Nephron progenitor cell (in vitro differentiated cells): ENCODE measurements at regions not wholly inside any gene's neighbourhood (a gene's known extent, or its start where the extent isn't known, plus 50 kb on each side); places are given as distances from the start of the nearest gene placed in this dataset.

Experiments
- DNase-seq: peaks from one replicate; pipeline ENCODE4 v3.0.0; 2021
- H3K27ac Mint-ChIP-seq: 2 replicates; pipeline ENCODE4 v1.8.0; 2021; ENCODE audit warnings: mild to moderate bottlenecking, moderate library complexity, mixed read lengths
- H3K27me3 Mint-ChIP-seq: 2 replicates; pipeline ENCODE4 v1.8.0; 2021; ENCODE audit warnings: mild to moderate bottlenecking, low read depth, mixed read lengths; ENCODE audit not compliant: poor library complexity
- H3K36me3 Mint-ChIP-seq: 2 replicates; pipeline ENCODE4 v1.8.0; 2021; ENCODE audit warnings: low read depth, mixed read lengths
- H3K4me1 Mint-ChIP-seq: 2 replicates; pipeline ENCODE4 v1.8.0; 2021; ENCODE audit warnings: mixed read lengths
- H3K4me3 Mint-ChIP-seq: 2 replicates; pipeline ENCODE4 v1.8.0; 2021; ENCODE audit warnings: mild to moderate bottlenecking, moderate library complexity, mixed read lengths
- H3K9me3 Mint-ChIP-seq: 2 replicates; pipeline ENCODE4 v1.8.0; 2021; ENCODE audit warnings: mild to moderate bottlenecking, moderate library complexity, mixed read lengths
- TF ChIP-seq, protein P1 (sequence below): fragments of 200-600 bp; sonication (generic); IDR thresholded peaks from 2 replicates; pipeline ENCODE4 v1.5.0; 2021; ENCODE audit warnings: antibody characterized with exemption

GRCh38 chr15:70528270-70528706 is 235.1 kb downstream of the UACA start:
- peaks cover 35% of the 10 kb centered on the region for H3K27me3 Mint-ChIP-seq
- H3K27ac Mint-ChIP-seq, result no peak overlapping the region
- H3K4me1 Mint-ChIP-seq, result peaks cover 51% of the 10 kb centered on the region

DNA sequence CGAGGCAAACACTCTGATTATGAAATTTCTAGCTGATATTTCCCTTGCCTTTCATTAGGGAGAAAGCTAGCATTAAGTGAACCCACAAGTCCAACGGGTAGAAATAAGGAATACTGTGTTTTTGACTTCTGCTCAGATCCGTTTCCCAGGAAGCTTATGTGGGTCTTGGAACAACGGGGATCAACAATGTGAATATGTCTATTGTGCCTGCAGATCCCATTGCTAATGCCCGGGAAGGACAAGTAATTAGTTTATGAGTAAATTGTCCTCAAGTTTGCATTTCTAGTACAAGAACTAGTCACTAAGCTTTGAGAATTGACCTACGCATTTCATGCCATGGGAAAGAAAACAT is 236.4 kb downstream of the UACA start:
- no peak overlapping the region for H3K4me3 Mint-ChIP-seq
- peaks cover 55% of the 10 kb centered on the region for H3K4me1 Mint-ChIP-seq
- no peaks in the 10 kb centered on the region for H3K36me3 Mint-ChIP-seq

More at GRCh38 chr15:70528270-70528706, 235.1 kb downstream of the UACA start:
- Mint-ChIP-seq H3K9me3 (peaks cover 3% of the 10 kb centered on the region), H3K36me3 (no peaks in the 10 kb centered on the region), H3K4me3 (peak overlapping the region; percentile 8)
- TF ChIP-seq, protein P1, sequence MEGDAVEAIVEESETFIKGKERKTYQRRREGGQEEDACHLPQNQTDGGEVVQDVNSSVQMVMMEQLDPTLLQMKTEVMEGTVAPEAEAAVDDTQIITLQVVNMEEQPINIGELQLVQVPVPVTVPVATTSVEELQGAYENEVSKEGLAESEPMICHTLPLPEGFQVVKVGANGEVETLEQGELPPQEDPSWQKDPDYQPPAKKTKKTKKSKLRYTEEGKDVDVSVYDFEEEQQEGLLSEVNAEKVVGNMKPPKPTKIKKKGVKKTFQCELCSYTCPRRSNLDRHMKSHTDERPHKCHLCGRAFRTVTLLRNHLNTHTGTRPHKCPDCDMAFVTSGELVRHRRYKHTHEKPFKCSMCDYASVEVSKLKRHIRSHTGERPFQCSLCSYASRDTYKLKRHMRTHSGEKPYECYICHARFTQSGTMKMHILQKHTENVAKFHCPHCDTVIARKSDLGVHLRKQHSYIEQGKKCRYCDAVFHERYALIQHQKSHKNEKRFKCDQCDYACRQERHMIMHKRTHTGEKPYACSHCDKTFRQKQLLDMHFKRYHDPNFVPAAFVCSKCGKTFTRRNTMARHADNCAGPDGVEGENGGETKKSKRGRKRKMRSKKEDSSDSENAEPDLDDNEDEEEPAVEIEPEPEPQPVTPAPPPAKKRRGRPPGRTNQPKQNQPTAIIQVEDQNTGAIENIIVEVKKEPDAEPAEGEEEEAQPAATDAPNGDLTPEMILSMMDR, result no peak
- no peak for DNase-seq

DNA sequence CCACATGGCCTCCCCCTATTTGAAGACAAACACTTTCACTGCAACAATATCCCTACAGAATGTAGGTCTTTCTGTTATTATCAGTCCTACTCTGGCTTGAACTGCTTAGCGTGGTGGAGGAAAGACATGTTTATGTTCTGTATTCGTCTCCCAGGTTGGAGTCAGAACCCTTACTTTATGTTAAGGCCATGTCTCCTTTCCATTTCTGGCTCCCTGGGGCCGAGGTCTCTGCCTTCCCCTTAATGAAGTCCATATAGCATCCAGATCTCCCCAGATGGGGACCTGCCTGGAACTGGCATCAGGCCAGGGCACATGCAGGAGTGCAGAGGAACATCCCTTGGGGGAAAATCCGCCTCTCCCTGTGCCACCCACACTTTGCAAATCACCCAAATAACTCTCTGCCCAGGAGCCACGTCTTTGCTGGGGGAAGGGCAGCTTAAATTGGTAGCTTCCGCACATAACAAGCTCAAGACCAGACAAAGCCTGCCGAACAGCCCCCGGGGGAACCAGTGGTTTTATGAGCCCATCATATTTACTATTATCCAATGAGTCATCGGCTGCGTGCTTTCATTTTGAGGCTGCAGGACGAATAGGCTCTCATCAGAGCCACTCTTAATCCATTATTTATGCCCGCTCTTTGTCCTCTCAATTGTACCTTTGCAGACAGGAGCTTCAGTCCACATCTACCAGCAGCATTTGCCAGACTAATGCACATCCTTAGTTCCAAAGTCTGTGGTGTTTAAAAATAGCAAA is 237.0 kb downstream of the UACA start:
- H3K36me3 Mint-ChIP-seq, result no peaks in the 10 kb centered on the region
- DNase-seq, result no peak
- H3K27ac Mint-ChIP-seq, result no peak overlapping the region
- H3K4me3 Mint-ChIP-seq, result no peak overlapping the region
- TF ChIP-seq, protein P1, result no peak
- H3K27me3 Mint-ChIP-seq, result peaks cover 21% of the 10 kb centered on the region
- peaks cover 3% of the 10 kb centered on the region for H3K9me3 Mint-ChIP-seq
- H3K4me1 Mint-ChIP-seq, result peaks cover 58% of the 10 kb centered on the region

More for the DNA sequence above, 236.4 kb downstream of the UACA start:
- no peak for DNase-seq
- TF ChIP-seq, protein P1, result no peak
- Mint-ChIP-seq H3K27ac (no peak overlapping the region), H3K9me3 (peaks cover 3% of the 10 kb centered on the region), H3K27me3 (peaks cover 23% of the 10 kb centered on the region)

DNA sequence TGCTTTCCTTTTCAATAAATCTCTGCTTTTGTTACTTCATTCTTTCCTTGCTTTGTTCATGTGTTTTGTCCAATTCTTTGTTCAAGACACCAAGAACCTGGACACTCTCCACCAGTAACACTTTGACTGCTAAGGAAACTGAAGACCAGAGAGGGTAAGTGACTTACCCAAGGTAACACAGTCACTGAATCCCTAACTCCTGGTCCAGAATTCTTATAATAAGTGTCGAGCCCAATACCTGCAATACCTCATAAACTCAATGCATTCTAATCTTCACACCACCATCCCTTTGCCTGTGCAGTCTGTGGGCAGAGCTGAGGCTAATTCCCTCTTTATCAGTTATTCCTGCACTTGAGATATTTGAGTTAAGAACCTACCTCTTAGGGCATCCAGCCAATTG is 237.8 kb downstream of the UACA start:
- peaks cover 3% of the 10 kb centered on the region for H3K9me3 Mint-ChIP-seq
- peaks cover 59% of the 10 kb centered on the region for H3K4me1 Mint-ChIP-seq
- H3K27me3 Mint-ChIP-seq, result peaks cover 24% of the 10 kb centered on the region
- TF ChIP-seq, protein P1, result no peak
- no peak overlapping the region for H3K27ac Mint-ChIP-seq
- H3K4me3 Mint-ChIP-seq, result no peak overlapping the region
- no peaks in the 10 kb centered on the region for H3K36me3 Mint-ChIP-seq
- DNase-seq, result no peak

DNA sequence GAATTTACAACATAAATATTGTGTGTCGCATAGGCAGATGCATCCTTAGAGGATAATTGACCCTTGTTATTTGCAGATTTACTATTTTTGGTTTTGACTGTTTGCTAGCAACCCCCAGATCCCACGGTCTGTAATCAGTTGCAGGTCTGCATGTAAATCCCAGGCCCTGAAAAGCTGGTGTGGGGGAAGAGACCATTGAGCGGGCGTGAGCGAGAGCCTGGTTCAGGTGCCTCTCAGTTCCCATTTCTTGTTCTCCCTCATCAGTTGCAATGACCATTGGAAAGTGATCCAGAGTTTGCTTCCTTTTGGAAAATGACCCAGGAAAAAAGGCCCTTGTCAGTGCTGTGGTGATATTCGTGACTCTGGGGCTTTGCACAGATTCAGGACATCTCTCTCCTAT is 238.9 kb downstream of the UACA start:
- Mint-ChIP-seq H3K27ac (no peak overlapping the region), H3K4me1 (peaks cover 59% of the 10 kb centered on the region), H3K9me3 (peaks cover 3% of the 10 kb centered on the region), H3K4me3 (no peak overlapping the region), H3K27me3 (peaks cover 19% of the 10 kb centered on the region), H3K36me3 (no peaks in the 10 kb centered on the region)
- DNase-seq, result no peak
- TF ChIP-seq, protein P1, result no peak

GRCh38 chr15:70523616-70524015 is 239.7 kb downstream of the UACA start:
- Mint-ChIP-seq H3K4me3 (no peak overlapping the region), H3K27ac (no peak overlapping the region), H3K9me3 (peaks cover 3% of the 10 kb centered on the region), H3K27me3 (peaks cover 16% of the 10 kb centered on the region), H3K4me1 (peaks cover 58% of the 10 kb centered on the region), H3K36me3 (no peaks in the 10 kb centered on the region)
- TF ChIP-seq, protein P1, result no peak
- DNase-seq, result no peak
